ENCODE measurements at regions not wholly inside any gene's neighbourhood (a gene's known extent, or its start where the extent isn't known, plus 50 kb on each side); places are given as distances from the start of the nearest gene placed in this dataset.

DNA sequence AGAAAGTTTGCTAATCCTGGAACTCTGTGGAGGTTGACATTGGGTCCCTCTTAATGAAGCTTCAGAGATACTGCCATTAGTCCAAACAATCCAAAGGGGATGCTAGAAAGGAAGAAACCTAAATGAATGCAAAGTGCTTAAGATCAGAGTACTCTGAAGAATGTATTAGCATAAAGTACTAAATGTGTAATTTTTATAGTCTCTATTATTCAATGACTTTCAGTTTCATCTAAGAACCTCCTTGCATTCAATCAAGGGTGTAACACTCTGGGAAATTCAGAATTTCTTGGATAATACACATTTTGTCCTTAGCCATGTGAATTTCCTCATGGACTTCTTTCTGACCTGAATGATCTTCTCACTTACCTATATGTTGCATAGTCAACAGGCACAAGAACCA is 1078.5 kb upstream of the ADGRL4 start:
- no peaks in the 10 kb centered on the region for H3K36me3 ChIP-seq
- H3K4me3 ChIP-seq, result no peak overlapping the region
- H3K9me3 ChIP-seq, result no peaks in the 10 kb centered on the region
- DNase-seq, result no peak
- H3K27ac ChIP-seq, result no peak overlapping the region
- no peaks in the 10 kb centered on the region for H3K4me1 ChIP-seq
- no peaks in the 10 kb centered on the region for H3K27me3 ChIP-seq
- intact Hi-C loops (cut with DNase I), result no loop called here
- TF ChIP-seq, protein P1, sequence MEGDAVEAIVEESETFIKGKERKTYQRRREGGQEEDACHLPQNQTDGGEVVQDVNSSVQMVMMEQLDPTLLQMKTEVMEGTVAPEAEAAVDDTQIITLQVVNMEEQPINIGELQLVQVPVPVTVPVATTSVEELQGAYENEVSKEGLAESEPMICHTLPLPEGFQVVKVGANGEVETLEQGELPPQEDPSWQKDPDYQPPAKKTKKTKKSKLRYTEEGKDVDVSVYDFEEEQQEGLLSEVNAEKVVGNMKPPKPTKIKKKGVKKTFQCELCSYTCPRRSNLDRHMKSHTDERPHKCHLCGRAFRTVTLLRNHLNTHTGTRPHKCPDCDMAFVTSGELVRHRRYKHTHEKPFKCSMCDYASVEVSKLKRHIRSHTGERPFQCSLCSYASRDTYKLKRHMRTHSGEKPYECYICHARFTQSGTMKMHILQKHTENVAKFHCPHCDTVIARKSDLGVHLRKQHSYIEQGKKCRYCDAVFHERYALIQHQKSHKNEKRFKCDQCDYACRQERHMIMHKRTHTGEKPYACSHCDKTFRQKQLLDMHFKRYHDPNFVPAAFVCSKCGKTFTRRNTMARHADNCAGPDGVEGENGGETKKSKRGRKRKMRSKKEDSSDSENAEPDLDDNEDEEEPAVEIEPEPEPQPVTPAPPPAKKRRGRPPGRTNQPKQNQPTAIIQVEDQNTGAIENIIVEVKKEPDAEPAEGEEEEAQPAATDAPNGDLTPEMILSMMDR (IDR thresholded peaks at IDR 0.05), result no peak
- TF ChIP-seq POLR2A (IDR thresholded peaks at IDR 0.05), result no peak

DNA sequence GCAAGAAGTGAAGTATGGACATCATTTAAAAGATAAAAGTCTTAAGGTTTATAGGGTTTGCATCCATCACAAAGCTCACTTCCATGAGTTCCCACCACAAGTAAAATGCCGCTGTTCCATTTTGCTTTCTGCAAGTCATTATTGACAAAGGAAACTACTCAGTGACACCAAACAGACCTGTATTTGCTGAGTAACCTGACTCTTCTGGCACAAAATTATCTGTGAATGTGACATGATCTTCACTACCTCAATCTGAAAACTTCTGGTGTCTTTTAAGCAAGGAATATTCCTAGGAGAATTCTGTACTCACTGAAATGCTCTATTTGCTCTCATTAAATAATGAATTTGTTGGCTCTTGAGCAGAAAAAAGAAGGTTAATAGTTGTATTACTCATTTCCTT is 1077.4 kb upstream of the ADGRL4 start:
- Histone ChIP-seq H3K27ac (no peak overlapping the region), H3K27me3 (no peaks in the 10 kb centered on the region), H3K4me1 (no peaks in the 10 kb centered on the region), H3K36me3 (no peaks in the 10 kb centered on the region), H3K4me3 (no peak overlapping the region), H3K9me3 (no peaks in the 10 kb centered on the region)
- intact Hi-C loops (cut with DNase I), result no loop called here
- DNase-seq, result no peak
- WGBS, 2 donors, result 73% methylated on average over 1 of the region's 1 CpG
- TF ChIP-seq, protein P1 (IDR thresholded peaks at IDR 0.05), result no peak
- no peak for TF ChIP-seq POLR2A (IDR thresholded peaks at IDR 0.05)

DNA sequence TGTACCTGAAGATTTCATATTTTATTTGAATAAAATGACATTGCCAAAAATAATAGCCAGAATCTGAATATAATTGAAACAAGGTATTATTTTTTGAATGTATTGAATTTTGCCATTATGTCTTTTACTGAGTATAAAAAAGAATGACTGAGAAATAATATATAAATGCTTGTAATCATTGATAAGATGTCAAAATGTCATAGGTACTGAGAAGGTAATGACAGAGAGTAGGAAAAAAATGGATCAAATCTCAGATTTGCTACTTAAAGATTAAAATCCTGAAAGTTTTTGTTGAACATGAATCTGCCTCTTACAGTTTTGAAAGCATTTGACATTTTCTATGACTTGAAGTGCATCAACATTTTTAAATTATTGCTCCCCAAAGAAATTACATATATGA is 1069.9 kb upstream of the ADGRL4 start:
- Histone ChIP-seq H3K4me1 (no peaks in the 10 kb centered on the region), H3K4me3 (no peak overlapping the region), H3K9me3 (no peaks in the 10 kb centered on the region), H3K27me3 (no peaks in the 10 kb centered on the region), H3K36me3 (no peaks in the 10 kb centered on the region), H3K27ac (no peak overlapping the region)
- intact Hi-C loops (cut with DNase I), result no loop called here
- no peak for DNase-seq
- no peak for TF ChIP-seq POLR2A (IDR thresholded peaks at IDR 0.05)
- TF ChIP-seq, protein P1 (IDR thresholded peaks at IDR 0.05), result no peak

GRCh38 chr1:80075351-80075750 is 1068.8 kb upstream of the ADGRL4 start:
- 57 to 75% methylated on average over 4 of the region's 4 CpGs for WGBS, 2 donors
- intact Hi-C loops (cut with DNase I), result no loop called here
- TF ChIP-seq, protein P1 (IDR thresholded peaks at IDR 0.05), result no peak
- TF ChIP-seq POLR2A (IDR thresholded peaks at IDR 0.05), result no peak
- H3K27ac ChIP-seq, result no peak overlapping the region
- no peak for DNase-seq
- no peaks in the 10 kb centered on the region for H3K9me3 ChIP-seq
- no peaks in the 10 kb centered on the region for H3K36me3 ChIP-seq
- H3K27me3 ChIP-seq, result no peaks in the 10 kb centered on the region
- no peaks in the 10 kb centered on the region for H3K4me1 ChIP-seq
- H3K4me3 ChIP-seq, result no peak overlapping the region

DNA sequence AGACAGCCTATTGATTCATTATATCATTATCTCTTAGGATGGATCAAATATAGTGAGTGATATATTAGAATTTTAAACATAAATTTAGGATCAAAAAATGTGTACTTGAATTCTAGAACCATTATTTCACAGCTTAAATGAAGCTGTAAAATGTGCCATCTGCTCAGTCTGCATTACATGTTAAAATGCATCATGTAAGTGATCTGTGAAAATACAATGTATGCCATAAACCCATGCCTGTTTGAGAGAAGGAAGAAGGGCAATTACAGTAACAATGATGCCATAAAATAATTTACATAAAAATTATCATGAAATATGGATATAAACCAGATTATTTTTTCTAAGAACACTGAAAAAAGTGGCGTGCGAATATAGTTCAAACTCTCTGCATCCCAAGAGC is 1066.0 kb upstream of the ADGRL4 start:
- no peak for DNase-seq
- TF ChIP-seq POLR2A (IDR thresholded peaks at IDR 0.05), result no peak
- TF ChIP-seq, protein P1 (IDR thresholded peaks at IDR 0.05), result no peak
- Histone ChIP-seq H3K9me3 (no peaks in the 10 kb centered on the region), H3K27ac (no peak overlapping the region), H3K4me1 (no peaks in the 10 kb centered on the region), H3K36me3 (no peaks in the 10 kb centered on the region), H3K4me3 (no peak overlapping the region), H3K27me3 (no peaks in the 10 kb centered on the region)
- intact Hi-C loops (cut with DNase I), result no loop called here
- WGBS, 2 donors, result 85 to 94% methylated on average over 2 of the region's 2 CpGs
